Germinal center (tissue), 1 donor: ENCODE measurements at regions not wholly inside any gene's neighbourhood (a gene's known extent, or its start where the extent isn't known, plus 50 kb on each side); places are given as distances from the start of the nearest gene placed in this dataset.
"Not testable (repeated sequence)": the region's sequence is repeated elsewhere in the genome, so short reads cannot be mapped to it uniquely, and the experiment has no call there.

ENCODE experiments used
- DNase-seq: peaks from one replicate; pipeline ENCODE4 v3.0.0; 2012; ENCODE audit warnings: mixed read lengths, low spot score

DNA sequence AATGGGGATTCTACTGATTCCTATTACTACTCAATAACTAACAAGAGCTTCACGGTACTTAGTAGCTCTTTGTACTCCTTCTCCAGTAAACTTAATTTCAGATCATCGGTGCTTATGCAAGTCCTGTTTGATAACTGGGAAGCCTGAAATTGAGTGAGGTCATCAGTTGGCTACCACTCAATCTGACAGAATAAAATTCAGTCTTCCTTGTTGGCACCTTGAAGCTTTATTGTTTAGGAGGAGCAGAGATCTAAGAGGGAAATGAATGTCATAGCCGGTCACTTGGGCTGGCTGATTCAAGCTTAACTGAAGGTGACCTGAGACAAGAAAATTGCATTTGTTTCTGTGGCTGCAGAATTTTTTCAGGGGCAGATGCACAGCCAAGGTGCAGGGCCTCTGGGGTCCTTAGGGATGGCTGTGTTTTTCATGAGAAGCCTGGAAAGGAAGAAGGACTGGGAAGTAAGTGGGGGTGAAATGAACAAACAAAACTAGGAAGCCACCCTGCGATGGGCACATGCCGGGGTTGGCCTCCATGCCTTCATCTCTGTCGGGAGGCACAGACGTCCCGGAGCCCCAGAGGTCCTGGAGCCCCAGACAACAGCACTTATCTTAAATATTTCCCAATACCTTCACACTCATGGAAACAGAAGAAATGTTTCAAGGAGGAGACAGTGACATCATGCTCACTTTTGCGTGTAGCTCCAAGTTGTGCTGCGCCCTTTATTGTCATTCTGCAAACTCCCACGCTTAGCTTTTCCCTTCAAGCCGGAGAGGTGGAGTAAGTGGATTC is 85.0 kb upstream of the KIF5B start:
- no peak for DNase-seq

DNA sequence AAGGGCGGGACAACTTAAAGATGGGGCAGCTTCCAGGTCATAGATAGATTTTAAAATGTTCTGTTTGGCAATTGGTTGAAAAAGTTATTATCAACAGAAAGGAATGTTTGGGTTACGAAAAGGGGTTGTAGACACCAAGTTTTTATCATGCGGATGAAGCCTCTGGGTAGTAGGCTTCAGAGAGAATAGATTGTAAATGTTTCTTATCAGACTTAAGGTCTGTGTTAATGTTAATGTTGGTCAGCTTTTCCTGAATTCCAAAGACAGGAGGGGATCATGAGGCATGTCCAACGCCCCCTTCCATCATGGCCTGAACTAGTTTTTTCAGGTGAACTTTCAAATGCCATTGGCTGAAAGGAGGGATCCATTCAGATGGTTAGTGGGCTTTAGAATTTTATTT is 84.2 kb upstream of the KIF5B start:
- DNase-seq, result no peak

DNA sequence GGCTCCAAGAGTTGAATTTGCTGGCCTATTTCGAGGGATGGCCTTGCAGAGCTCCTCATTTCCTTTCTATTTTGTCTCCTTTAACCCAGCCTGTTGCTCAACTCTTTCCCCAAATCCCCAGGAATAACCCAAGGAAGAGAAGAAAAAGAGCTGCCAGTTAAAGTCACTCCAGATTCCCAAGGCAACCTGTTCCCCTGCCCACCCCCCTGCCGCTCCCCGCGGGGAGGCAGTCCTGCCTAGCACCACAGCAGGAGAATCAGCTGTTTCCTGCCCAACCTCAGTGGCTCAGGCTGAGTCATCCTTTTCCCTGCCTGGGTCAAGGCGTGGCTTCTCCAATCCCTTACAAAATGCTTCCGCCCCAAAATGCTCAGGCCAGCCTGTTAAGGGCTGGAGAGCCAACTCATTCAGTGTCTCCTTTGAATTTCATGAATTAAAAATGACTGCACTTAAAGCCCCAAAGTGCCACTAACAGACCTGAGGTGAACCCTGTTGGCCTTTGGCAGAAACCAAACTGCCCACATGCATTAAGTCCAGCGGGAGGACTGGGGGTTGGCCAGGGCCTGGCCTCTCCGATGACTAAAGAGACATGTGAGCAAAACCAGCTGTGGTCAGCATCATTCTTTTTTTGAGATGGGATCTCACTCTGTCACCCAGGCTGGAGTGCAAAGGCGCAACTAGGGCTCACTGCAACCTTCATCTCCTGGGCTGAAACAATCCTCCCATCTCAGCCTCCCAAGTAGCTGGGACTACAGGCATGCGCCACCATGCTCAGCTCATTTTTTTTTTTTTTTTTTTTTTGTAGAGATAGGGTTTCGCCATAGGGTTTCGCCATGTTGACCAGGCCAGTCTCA is 83.2 kb upstream of the KIF5B start:
- DNase-seq, result no peak

DNA sequence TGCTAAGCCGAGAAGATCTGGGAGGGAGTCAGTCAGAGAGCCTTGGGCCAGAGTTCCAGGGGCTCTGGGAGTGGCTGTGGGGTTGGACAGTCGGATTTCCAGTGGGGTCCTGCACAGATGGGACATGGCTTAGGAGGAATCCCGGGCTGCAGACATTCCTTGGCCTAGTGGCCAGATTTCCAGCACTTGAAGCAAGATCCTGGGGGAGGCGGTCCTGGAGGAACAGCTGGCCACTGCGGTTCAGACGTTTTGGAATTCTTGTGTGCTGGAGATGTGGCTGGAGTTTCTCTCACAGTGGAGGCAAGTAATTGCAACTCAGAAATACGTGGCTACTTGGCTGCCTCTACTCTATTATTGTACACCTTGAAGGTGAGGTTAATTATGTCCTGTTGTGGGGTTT is 80.7 kb upstream of the KIF5B start:
- DNase-seq, result not testable (repeated sequence)

DNA sequence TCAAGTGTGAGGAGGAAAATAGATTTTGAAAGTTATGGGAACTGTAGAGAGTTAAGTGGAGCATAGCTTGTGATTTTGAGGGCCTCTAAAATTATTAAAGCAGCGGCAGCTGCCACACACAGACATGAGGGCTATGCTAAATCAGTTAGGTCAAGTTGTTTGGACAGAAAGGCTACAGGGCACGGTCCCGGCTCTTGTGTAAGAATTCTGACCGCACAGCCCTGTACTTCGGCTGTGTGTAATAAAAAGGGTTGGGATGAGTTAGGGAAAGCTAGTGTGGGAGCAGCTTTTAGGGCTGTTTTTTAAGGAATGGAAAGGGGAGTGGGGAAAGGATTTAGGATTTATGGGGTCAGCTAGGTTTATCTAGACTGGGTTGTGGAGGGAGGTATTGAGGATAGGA is 79.6 kb upstream of the KIF5B start:
- DNase-seq, result not testable (repeated sequence)

DNA sequence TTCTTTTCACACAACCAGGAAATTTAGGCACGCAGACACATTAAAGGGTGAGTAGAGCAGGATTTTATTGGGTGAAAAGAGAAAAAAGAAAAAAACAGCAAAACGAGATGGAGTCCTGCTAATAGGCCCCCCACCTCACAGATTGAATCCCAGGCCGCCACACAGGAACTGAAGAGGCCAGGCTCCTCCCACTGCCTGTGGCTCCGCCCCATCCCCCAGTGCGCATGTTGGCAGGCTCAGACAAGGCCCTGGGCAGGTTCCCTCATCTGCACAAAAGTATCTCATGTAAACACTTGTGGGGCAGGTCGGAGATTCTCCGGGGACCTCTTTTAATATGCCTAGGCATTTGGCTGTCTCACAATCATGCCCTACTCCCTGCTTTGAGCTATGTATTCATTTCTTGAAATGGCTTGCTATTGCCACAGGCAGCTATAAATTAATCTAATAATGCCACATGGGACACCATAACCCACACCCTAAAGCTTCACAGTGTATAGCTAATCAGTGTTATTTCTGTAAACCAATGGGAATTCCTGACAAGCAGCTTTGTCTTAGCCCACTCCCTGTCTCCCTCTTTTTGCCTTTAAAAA is 76.2 kb upstream of the KIF5B start:
- no peak for DNase-seq

DNA sequence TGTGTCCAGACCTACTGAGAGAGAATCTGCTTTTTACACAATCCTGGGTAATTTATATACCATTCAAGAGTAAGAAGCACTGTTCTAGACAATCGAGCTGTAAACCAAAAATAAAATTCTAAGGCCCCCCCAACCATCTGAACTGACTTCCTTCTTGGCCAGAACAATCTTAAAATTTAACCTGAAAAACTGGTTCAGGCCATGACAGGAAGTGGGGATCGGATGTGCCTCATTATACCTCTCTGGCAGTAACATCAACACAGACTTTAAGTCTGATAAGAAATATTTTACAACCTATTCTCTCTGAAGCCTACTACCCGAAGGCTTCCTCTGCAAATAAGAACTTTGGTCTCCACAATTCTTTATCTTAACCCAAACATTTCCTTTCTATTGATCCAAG is 75.2 kb upstream of the KIF5B start:
- no peak for DNase-seq

DNA sequence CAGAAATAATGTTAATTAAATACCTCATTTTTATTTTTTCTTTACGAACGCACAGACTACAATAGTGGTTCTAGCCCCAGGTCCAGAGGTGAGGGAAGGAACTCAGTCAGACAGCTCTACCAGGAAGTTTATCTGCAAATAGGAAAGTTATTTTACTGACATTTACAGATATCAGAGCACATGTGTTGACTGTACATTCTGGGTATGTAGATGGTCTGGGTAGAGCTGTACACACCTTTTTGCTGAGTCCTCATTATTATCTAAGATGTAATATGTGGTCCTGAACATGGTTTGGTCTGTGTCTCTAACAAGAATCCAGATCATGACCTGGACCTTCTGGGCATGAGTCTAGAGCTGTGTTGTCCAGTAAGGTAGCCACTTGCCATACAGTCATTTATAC is 74.6 kb upstream of the KIF5B start:
- DNase-seq, result no peak

DNA sequence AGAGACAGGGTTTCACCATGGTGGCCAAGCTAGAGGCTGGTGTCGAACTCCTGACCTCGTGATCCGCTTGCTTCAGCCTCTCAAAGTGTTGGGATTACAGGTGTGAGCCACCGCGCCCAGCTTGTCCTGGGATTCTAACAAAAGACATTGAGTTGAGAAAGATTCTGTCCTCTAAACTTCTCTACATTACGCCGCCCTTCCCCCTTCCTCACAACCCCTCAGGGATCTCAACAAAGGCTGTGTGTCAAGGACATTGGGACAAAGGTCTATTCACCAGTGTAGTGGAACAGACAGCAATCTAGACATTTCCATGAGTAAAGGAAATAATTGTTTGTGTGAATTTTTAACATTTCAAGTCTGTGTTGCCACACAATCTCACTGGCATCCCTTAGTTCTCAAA is 68.8 kb upstream of the KIF5B start:
- DNase-seq, result no peak

DNA sequence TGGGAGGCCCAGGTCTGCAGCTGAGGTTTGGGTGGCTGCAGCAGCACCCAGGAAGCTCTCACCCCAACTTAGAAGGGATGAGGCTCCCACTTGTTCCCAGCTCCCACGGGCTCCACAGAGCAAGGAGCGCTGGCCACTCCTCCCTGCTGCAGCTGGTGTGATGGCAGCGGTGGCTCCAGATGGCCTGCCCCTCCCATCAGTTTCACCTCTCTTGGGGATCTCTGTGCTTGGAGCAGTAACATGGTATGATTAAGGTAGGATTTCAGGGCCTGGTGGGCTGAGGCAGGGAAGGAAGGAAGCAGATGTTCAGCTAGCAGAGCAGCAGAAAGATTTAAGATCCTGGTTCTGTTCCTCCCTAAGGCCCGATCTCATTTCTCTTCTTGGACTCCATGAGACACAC is 66.8 kb upstream of the KIF5B start:
- DNase-seq, result no peak

DNA sequence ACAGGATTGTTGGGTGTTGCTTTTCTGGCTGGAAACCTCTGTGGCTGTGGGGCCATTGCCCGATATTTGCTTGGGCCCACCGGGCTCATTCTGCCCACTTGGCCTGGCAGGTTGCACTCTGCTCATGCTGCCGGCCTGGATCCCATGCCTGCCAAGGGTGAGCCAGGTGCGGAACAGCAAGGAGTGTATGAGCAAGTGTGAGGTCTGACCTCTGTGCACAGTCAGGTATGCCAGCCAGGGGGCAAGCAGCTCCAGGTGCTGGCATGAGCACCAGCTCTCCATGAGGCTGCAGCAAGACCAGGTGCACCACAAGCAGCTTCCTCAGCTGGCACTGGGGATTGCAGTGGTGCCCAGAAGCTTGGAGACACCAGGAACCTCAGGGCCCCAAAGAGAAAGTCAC is 65.4 kb upstream of the KIF5B start:
- no peak for DNase-seq

DNA sequence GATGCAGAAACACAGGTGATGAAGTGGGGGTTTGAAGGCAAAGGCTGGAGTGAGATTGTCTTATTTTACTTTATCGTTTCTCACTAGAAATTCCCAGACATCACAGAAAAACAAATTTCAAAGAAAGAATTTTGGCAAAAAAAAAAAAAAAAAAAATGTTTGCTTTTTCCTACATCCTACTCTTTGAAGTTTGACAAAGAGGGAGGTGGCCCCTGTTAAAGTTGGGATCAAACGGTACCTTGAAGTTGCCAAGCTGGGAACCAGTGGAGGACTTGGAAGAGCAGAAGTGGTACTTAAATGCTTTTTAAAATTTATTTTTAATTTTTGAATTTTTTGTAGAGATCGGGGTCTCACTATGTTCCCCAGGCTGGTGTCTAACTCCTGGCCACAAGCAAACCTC is 63.9 kb upstream of the KIF5B start:
- no peak for DNase-seq

DNA sequence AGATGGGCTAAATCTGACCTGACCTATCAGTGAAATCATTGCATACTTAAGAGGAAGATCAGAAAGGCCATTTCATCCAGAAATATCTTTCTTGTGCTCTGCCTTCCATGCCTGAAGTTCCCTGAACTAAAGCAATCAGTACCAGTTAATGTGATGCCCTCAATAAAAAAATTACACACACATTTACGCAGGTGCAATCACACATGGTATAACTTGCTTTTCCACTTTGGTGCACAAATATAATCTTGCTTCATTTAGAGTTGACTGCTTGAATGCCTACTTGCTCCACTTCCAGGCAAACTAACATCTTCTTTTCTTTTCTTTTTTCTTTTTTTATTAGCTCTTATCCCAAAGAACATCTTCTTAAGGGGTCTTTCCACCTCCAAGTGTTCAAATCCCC is 58.3 kb upstream of the KIF5B start:
- DNase-seq, result no peak

DNA sequence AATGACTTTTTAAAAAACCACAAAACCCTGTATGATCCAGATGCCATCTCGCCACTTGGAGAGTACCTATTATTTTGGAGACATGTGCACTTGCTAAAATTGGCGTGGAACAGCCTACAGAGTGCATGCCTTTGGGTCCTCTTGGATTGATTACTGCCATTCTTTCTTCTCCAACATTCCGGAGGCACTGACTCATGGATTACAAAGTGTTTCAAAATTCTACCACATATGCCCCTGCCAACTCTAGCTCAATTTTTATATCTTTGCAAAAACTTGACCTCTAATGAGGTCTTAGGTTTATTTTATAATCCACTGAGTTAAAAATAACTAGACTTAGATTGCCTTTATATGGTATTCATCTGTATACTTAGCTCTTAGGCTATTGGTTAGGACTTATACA is 55.8 kb upstream of the KIF5B start:
- DNase-seq, result no peak

DNA sequence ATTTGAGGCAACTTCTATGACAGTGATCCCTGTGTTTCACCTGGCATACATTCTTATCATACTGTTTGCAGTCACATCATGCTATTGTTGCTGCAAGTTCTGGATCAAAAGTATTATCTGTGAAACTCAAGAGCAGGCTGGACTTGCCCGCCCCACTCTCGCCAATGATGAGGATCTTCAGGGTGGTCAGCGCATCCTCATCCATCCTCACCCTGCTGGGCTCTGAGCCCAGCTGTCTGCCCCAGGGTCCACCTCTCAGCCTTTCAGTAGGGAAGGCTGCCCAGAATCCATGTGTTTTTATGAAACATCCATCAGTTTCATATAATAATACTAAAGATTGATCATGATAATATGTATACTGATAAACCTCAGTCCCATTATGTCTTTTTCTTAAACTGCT is 55.4 kb upstream of the KIF5B start:
- no peak for DNase-seq

DNA sequence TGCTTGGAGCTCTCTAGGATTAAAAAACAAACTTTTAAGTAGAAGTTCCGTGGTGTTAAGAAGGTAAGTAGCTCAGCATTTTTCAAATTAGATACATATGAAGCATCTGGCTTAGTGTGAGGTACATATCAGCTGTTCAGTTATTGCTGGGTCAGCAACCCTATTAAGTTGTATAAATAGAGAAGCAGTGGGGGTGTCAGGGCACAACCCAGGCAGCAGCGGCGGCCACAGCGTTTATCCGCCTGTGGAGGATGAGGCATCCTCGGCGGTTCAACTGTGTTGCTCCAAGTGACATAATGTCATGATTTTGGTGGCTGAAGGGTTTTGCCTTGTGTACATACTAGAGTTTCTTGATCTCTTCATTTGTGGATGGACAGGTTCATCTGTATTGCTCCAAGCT is 54.6 kb upstream of the KIF5B start:
- no peak for DNase-seq

DNA sequence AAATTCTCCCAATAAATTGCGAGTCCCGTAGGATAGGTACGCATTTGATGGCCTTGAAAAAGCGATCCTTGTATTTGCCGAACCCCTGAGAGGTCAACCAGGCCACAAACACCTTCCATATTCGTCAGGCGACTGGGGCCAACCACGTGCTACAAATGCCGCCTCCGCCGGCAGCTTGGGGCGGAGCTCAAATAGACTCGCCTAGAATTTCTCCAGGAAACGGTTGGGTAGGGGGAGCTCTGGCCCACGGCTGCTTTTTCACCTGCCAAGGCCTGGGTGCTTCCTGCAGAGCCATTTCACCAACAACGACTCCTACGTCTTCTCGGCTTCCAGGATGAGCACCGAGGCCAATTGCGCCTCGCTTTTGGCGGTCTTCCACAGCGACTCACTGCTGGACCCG is 53.4 kb upstream of the KIF5B start:
- no peak for DNase-seq
